ENCODE measurements at regions not wholly inside any gene's neighbourhood (a gene's known extent, or its start where the extent isn't known, plus 50 kb on each side); places are given as distances from the start of the nearest gene placed in this dataset.

DNA sequence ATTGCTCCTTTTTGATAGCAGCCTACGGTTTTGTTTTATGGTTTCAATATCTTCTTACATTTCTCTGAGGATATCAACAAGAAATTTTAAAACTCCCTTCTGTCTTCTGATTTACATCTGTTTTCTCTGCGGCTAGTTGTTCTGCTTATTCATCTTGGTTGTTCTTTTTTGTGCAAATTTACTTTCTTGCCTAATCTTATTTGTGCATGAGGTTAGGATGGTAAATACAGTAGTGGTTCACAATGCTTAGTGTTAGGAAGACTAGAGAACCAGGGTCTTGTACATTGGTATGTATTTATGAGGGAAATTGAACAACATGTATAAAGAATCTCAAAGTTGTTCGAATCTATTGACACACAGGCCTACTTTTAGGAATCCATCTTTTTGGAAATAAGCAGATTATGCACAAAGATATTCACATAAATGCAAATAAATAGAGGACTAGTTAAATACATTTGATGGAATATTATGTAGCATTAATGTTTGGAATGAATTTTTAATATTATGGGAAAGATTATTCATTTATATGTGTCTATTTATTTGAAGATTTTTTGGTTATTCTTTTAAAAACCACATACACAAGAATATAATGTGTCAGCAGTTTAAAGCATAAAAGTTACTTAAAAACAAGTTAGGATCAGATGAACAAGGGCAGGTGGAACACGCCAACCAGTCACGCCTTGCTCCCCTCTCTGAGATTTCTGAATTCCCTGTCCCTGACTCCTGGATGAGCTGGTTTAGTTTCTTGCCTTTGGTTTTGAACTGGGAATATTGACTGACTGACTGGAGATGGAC is 51.4 kb upstream of the RFC3 start:
- TF ChIP-seq, protein P1, sequence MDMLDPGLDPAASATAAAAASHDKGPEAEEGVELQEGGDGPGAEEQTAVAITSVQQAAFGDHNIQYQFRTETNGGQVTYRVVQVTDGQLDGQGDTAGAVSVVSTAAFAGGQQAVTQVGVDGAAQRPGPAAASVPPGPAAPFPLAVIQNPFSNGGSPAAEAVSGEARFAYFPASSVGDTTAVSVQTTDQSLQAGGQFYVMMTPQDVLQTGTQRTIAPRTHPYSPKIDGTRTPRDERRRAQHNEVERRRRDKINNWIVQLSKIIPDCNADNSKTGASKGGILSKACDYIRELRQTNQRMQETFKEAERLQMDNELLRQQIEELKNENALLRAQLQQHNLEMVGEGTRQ (CRISPR knock-in tag; IDR thresholded peaks at IDR 0.05) = no peak
- TF ChIP-seq, protein P2, sequence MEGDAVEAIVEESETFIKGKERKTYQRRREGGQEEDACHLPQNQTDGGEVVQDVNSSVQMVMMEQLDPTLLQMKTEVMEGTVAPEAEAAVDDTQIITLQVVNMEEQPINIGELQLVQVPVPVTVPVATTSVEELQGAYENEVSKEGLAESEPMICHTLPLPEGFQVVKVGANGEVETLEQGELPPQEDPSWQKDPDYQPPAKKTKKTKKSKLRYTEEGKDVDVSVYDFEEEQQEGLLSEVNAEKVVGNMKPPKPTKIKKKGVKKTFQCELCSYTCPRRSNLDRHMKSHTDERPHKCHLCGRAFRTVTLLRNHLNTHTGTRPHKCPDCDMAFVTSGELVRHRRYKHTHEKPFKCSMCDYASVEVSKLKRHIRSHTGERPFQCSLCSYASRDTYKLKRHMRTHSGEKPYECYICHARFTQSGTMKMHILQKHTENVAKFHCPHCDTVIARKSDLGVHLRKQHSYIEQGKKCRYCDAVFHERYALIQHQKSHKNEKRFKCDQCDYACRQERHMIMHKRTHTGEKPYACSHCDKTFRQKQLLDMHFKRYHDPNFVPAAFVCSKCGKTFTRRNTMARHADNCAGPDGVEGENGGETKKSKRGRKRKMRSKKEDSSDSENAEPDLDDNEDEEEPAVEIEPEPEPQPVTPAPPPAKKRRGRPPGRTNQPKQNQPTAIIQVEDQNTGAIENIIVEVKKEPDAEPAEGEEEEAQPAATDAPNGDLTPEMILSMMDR (IDR thresholded peaks at IDR 0.05) = no peak
- TF ChIP-seq NR1H2 (CRISPR knock-in tag; IDR thresholded peaks at IDR 0.05) = no peak
- TF ChIP-seq MXD4 (CRISPR knock-in tag; IDR thresholded peaks at IDR 0.05; ENCODE audit: borderline replicate concordance) = no peak
- TF ChIP-seq SMAD3 (CRISPR knock-in tag; IDR thresholded peaks at IDR 0.05; ENCODE audit: borderline replicate concordance) = no peak
- TF ChIP-seq, protein P3, sequence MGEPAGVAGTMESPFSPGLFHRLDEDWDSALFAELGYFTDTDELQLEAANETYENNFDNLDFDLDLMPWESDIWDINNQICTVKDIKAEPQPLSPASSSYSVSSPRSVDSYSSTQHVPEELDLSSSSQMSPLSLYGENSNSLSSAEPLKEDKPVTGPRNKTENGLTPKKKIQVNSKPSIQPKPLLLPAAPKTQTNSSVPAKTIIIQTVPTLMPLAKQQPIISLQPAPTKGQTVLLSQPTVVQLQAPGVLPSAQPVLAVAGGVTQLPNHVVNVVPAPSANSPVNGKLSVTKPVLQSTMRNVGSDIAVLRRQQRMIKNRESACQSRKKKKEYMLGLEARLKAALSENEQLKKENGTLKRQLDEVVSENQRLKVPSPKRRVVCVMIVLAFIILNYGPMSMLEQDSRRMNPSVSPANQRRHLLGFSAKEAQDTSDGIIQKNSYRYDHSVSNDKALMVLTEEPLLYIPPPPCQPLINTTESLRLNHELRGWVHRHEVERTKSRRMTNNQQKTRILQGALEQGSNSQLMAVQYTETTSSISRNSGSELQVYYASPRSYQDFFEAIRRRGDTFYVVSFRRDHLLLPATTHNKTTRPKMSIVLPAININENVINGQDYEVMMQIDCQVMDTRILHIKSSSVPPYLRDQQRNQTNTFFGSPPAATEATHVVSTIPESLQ (CRISPR knock-in tag; IDR thresholded peaks at IDR 0.05) = no peak
- no peak for TF ChIP-seq GABPB1 (CRISPR knock-in tag; IDR thresholded peaks at IDR 0.05)
